A673 (cell line): ENCODE measurements at regions not wholly inside any gene's neighbourhood (a gene's known extent, or its start where the extent isn't known, plus 50 kb on each side); places are given as distances from the start of the nearest gene placed in this dataset.

Source experiments
- BruUV-seq: library from RNA; stranded (reverse); fragments of 400-500 nt; replicated peaks from 2 replicates; lab custom pipeline; 2021; lab: Mats Ljungman, UMichigan
- CTCF ChIA-PET: fragments of 300-600 bp; sonication (Branson Sonifier 250); formaldehyde crosslinking; loops from one replicate; lab custom pipeline; 2022; ENCODE audit warnings: antibody characterized with exemption; lab: Charles Lee
- POLR2A ChIA-PET: fragments of 300-600 bp; sonication (Branson Sonifier 250); formaldehyde crosslinking; loops from one replicate; lab custom pipeline; 2022; ENCODE audit warnings: antibody characterized with exemption; ENCODE audit not compliant: low non-redundant PET; lab: Charles Lee
- DNase-seq: peaks from one replicate; pipeline ENCODE4 v3.0.0-alpha.2; 2015; ENCODE audit warnings: low spot score
- H3K27ac ChIP-seq: fragments of 200-600 bp; sonication (generic); 2 replicates; pipeline ENCODE4 v1.5.1; 2016; ENCODE audit warnings: mixed run types, low read depth, mild to moderate bottlenecking, mixed read lengths, antibody characterized with exemption, low read length; ENCODE audit not compliant: poor library complexity, severe bottlenecking
- H3K27me3 ChIP-seq: fragments of 200-600 bp; sonication (generic); replicated peaks from 2 replicates; pipeline ENCODE4 v1.6.1; 2017; ENCODE audit warnings: mixed run types, low read depth, mild to moderate bottlenecking, mixed read lengths, antibody characterized with exemption, low read length; ENCODE audit not compliant: insufficient read depth, poor library complexity
- H3K36me3 ChIP-seq: fragments of 200-600 bp; sonication (generic); 2 replicates; pipeline ENCODE4 v1.6.1; 2016; ENCODE audit warnings: mixed run types, mild to moderate bottlenecking, mixed read lengths, antibody characterized with exemption, low read length; ENCODE audit not compliant: insufficient read depth, poor library complexity, severe bottlenecking
- H3K4me1 ChIP-seq: fragments of 200-600 bp; sonication (generic); 2 replicates; pipeline ENCODE4 v1.6.1; 2017; ENCODE audit warnings: mixed run types, mild to moderate bottlenecking, mixed read lengths, antibody characterized with exemption, low read length; ENCODE audit not compliant: insufficient read depth, poor library complexity, severe bottlenecking
- H3K4me3 ChIP-seq: fragments of 200-600 bp; sonication (generic); 2 replicates; pipeline ENCODE4 v1.5.1; 2016; ENCODE audit warnings: low read depth, mixed run types, mild to moderate bottlenecking, mixed read lengths, low read length; ENCODE audit not compliant: poor library complexity, severe bottlenecking
- H3K9me3 ChIP-seq: fragments of 200-600 bp; sonication (generic); 2 replicates; pipeline ENCODE4 v1.6.1; 2016; ENCODE audit warnings: mixed run types, low read depth, mild to moderate bottlenecking, mixed read lengths, antibody characterized with exemption, low read length; ENCODE audit not compliant: poor library complexity, severe bottlenecking
- EZH2 ChIP-seq: fragments of 200-600 bp; sonication (generic); IDR thresholded peaks from 2 replicates; pipeline ENCODE4 v1.6.1; 2017; ENCODE audit warnings: borderline replicate concordance, low read depth, mild to moderate bottlenecking, mixed read lengths, antibody characterized with exemption, low read length; ENCODE audit not compliant: poor library complexity, severe bottlenecking
- intact Hi-C: fragments of 100-400 bp; cut with micrococcal nuclease; formaldehyde crosslinking; loops from one replicate; pipeline ENCODE4 v1.10.0; 2022; ENCODE audit not compliant: unreplicated experiment
- TF ChIP-seq, protein P1 (sequence below): fragments of 300-800, 200-600 bp; sonication (generic); conservative IDR thresholded peaks from 2 replicates; pipeline ENCODE4 v1.5.1; 2017; ENCODE audit warnings: low read depth, mild to moderate bottlenecking, antibody characterized with exemption, low read length, moderate library complexity, mixed read lengths

DNA sequence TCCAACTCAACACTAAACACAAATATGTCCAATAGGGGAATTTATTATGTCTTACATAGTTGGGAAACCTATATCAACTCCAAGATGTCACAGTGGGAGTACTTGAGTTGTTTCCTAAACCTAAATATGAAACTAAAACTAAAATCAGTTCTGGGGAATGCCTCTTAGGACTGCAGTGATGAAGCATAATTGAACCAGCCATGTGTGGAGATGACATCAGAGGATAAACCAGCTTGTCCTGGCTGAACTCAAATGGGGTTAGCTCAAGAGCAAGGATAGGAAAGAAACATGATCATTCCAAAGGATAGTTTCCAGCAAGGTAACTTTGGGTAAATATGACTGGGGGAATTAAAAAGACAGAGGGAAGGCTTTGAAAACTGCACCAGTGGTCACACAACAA is 88.9 kb upstream of the PLPPR1 start:
- no peak for DNase-seq
- intact Hi-C loops = no loop called here
- H3K9me3 ChIP-seq = no peaks in the 10 kb centered on the region
- no peak overlapping the region for H3K4me3 ChIP-seq
- ChIA-PET POLR2A (no interaction called here), CTCF (no interaction called here)
- TF ChIP-seq EZH2 = no peak
- TF ChIP-seq, protein P1, sequence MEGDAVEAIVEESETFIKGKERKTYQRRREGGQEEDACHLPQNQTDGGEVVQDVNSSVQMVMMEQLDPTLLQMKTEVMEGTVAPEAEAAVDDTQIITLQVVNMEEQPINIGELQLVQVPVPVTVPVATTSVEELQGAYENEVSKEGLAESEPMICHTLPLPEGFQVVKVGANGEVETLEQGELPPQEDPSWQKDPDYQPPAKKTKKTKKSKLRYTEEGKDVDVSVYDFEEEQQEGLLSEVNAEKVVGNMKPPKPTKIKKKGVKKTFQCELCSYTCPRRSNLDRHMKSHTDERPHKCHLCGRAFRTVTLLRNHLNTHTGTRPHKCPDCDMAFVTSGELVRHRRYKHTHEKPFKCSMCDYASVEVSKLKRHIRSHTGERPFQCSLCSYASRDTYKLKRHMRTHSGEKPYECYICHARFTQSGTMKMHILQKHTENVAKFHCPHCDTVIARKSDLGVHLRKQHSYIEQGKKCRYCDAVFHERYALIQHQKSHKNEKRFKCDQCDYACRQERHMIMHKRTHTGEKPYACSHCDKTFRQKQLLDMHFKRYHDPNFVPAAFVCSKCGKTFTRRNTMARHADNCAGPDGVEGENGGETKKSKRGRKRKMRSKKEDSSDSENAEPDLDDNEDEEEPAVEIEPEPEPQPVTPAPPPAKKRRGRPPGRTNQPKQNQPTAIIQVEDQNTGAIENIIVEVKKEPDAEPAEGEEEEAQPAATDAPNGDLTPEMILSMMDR = no peak
- H3K4me1 ChIP-seq = no peaks in the 10 kb centered on the region
- no TSS peak for BruUV-seq
- no peaks in the 10 kb centered on the region for H3K36me3 ChIP-seq
- no peak overlapping the region for H3K27ac ChIP-seq
- H3K27me3 ChIP-seq = no peaks in the 10 kb centered on the region

DNA sequence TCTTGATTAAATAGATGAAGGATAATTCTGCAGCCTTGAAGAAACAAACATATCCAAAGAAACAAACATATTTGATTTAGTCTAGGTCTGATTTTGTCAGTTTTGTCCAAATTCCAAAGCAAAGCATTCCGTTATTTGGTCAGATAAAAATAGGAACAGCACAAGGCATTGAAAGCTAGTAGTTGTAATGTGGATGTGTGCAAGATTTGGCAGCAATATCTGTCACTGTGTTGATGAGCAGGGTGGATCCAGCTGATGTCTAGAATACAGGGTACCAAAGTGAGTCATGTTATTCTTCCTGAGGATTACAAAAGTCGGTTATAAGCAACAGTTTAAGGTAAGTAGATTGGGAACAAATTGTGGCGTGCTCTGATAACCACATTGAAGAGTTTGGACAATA is 69.3 kb upstream of the PLPPR1 start:
- DNase-seq = no peak
- BruUV-seq = no TSS peak
- peaks cover 7% of the 10 kb centered on the region for H3K27me3 ChIP-seq
- intact Hi-C loops = no loop called here
- TF ChIP-seq, protein P1 = no peak
- no peak for TF ChIP-seq EZH2
- H3K9me3 ChIP-seq = no peaks in the 10 kb centered on the region
- no peak overlapping the region for H3K4me3 ChIP-seq
- ChIA-PET CTCF (no interaction called here), POLR2A (no interaction called here)
- no peaks in the 10 kb centered on the region for H3K36me3 ChIP-seq
- no peaks in the 10 kb centered on the region for H3K4me1 ChIP-seq
- H3K27ac ChIP-seq = no peak overlapping the region
